Mammary epithelial cell (primary cell): ENCODE measurements at regions not wholly inside any gene's neighbourhood (a gene's known extent, or its start where the extent isn't known, plus 50 kb on each side); places are given as distances from the start of the nearest gene placed in this dataset.

Experiments used
- CTCF ChIP-seq, 2 donors: IDR thresholded peaks in 1 of 2; conservative IDR thresholded peaks in 1 of 2; 2 replicates each; pipeline ENCODE4 v1.5.1; 2011 to 2012; ENCODE audit warnings: inconsistent platforms in 2 of 2, low read length in 2 of 2, mild to moderate bottlenecking in 2 of 2, control low read depth in 1 of 2, low read depth in 1 of 2; ENCODE audit not compliant: insufficient read depth in 1 of 2; ENCODE audit errors: extremely low read depth in 1 of 2
- EZH2 ChIP-seq: IDR thresholded peaks from 2 replicates; pipeline ENCODE4 v1.6.1; 2012; ENCODE audit warnings: low read length, inconsistent platforms, borderline replicate concordance

DNA sequence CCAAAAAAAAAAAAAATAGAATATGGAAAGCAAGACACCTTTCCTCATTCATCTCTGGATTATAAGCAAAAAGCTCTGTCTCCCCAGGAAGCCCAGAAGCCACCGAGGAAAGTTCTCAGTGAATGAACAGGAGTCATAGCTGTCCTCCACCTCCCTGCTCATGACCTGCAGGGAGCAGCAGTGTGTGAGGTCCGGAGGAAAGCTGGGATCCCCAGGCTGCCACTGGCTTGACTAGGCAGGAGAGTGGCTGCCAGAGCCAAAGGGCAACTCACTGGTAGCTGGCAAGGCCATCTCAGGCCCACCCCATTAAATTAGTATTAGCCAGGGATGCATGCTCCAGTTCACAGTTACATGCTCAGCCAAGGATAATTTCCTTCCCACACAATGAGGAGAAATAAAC is 191.6 kb upstream of the STT3B start:
- TF ChIP-seq CTCF (conservative IDR thresholded peaks at IDR 0.05 in 1 of 2, IDR thresholded peaks at IDR 0.05 in 1 of 2; ENCODE audit: extremely low read depth in 1 of 2, insufficient read depth in 1 of 2, low read depth in 1 of 2, low read length in 2 of 2) (peak in 1 of 2 donors; percentile 22), EZH2 (no peak)
